Astrocyte (in vitro differentiated cells and primary cell): ENCODE measurements at regions not wholly inside any gene's neighbourhood (a gene's known extent, or its start where the extent isn't known, plus 50 kb on each side); places are given as distances from the start of the nearest gene placed in this dataset.
A peak's percentile ranks its signal among the peaks of the same experiment; 100 is the strongest.

ENCODE experiments used
- DNase-seq: peaks from one replicate; pipeline ENCODE4 v3.0.0-alpha.2; 2010; ENCODE audit warnings: low read depth
- FAIRE-seq: peaks from 2 replicates; lab custom pipeline; 2011; peaks lifted over from hg19 to GRCh38; lab: Jason Lieb, UNC
- H2AFZ ChIP-seq: 2 replicates; pipeline ENCODE4 v1.6.0; 2012; ENCODE audit warnings: low read depth, low read length, inconsistent platforms
- H3K27ac ChIP-seq: 2 replicates; pipeline ENCODE4 v1.5.1; 2011; ENCODE audit warnings: low read depth, low read length, inconsistent platforms
- H3K27me3 ChIP-seq: 2 replicates; pipeline ENCODE4 v1.6.0; 2011; ENCODE audit warnings: low read length, inconsistent platforms; ENCODE audit not compliant: insufficient read depth
- H3K36me3 ChIP-seq: 2 replicates; pipeline ENCODE4 v1.5.1; 2011; ENCODE audit warnings: low read length, inconsistent platforms; ENCODE audit not compliant: insufficient read depth
- H3K4me1 ChIP-seq: 2 replicates; pipeline ENCODE4 v1.5.1; 2011; ENCODE audit warnings: low read length, inconsistent platforms; ENCODE audit not compliant: insufficient read depth
- H3K4me2 ChIP-seq: 2 replicates; pipeline ENCODE4 v1.6.0; 2012; ENCODE audit warnings: low read length, inconsistent platforms
- H3K4me3 ChIP-seq: 2 replicates; pipeline ENCODE4 v1.5.1; 2011; ENCODE audit warnings: low read depth, mild to moderate bottlenecking, low read length, inconsistent platforms; ENCODE audit not compliant: insufficient read depth
- H3K79me2 ChIP-seq: 2 replicates; pipeline ENCODE4 v1.6.0; 2012; ENCODE audit warnings: mild to moderate bottlenecking, low read length, inconsistent platforms; ENCODE audit not compliant: insufficient read depth
- H3K9ac ChIP-seq: 2 replicates; pipeline ENCODE4 v1.6.0; 2012; ENCODE audit warnings: mild to moderate bottlenecking, low read length, inconsistent platforms
- H3K9me3 ChIP-seq: 2 replicates; pipeline ENCODE4 v1.5.1; 2012; ENCODE audit warnings: low read depth, mild to moderate bottlenecking, low read length, inconsistent platforms; ENCODE audit not compliant: insufficient read depth
- H4K20me1 ChIP-seq: 2 replicates; pipeline ENCODE4 v1.6.0; 2012; ENCODE audit warnings: low read length, inconsistent platforms; ENCODE audit not compliant: insufficient read depth
- H3K27ac Mint-ChIP-seq: one replicate; pipeline ENCODE4 v1.8.0; 2021; ENCODE audit warnings: mild to moderate bottlenecking, mixed read lengths; ENCODE audit not compliant: unreplicated experiment
- H3K27me3 Mint-ChIP-seq: one replicate; pipeline ENCODE4 v1.8.0; 2021; ENCODE audit warnings: low read depth, mixed read lengths; ENCODE audit not compliant: unreplicated experiment
- H3K36me3 Mint-ChIP-seq: one replicate; pipeline ENCODE4 v1.8.0; 2021; ENCODE audit warnings: low read depth, mixed read lengths; ENCODE audit not compliant: unreplicated experiment
- H3K4me1 Mint-ChIP-seq: one replicate; pipeline ENCODE4 v1.8.0; 2021; ENCODE audit warnings: low read depth, mixed read lengths; ENCODE audit not compliant: unreplicated experiment
- H3K4me3 Mint-ChIP-seq: one replicate; pipeline ENCODE4 v1.8.0; 2021; ENCODE audit warnings: mild to moderate bottlenecking, moderate library complexity, mixed read lengths; ENCODE audit not compliant: unreplicated experiment
- H3K9me3 Mint-ChIP-seq: one replicate; pipeline ENCODE4 v1.8.0; 2021; ENCODE audit warnings: mild to moderate bottlenecking, mixed read lengths; ENCODE audit not compliant: unreplicated experiment
- CTCF ChIP-seq: IDR thresholded peaks from 2 replicates; pipeline ENCODE4 v1.5.1; 2011; ENCODE audit warnings: low read depth, mild to moderate bottlenecking, inconsistent platforms, low read length, moderate library complexity; ENCODE audit not compliant: insufficient read depth
- EZH2 ChIP-seq: IDR thresholded peaks from 2 replicates; pipeline ENCODE4 v1.6.1; 2012; ENCODE audit warnings: mild to moderate bottlenecking, low read length, inconsistent platforms; ENCODE audit not compliant: insufficient read depth

DNA sequence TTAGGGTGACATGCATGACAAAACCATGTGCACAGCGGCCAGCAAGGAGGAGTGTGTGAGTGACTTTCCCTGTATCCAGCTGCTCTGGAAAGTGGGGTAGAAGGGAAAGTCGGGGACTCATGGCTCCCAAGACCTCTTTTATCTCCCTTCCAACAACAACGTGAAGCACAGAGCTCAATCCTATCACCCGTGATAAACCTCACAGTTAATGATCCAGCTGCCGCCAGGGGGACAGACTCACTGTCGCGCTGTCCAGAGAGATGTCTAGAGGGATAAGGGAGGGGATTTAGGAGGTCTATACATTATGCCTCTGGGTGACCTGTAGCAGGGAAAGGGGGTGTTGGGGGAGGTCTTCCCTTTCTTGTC is 84.0 kb upstream of the SMNDC1 start:
- no peak overlapping the region for H3K4me3 Mint-ChIP-seq

DNA sequence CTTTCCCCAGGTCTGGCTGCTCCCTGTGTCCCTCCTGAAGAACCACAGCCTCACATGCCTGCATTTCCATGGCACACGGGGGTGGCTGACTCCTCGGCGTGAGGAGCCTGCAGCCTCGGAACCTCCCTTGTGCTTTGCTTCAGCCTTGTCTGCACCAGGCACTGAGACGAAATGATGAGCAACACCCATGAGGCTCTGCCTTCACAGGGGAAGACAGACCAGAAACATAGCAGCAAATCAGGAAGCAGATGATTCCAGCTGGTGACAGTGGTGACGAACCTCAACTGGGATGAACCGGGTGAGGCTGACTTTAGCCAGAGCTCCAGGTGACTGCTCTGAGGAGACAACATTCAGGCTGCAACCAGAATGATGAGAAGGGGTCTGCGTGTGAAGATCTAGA is 84.5 kb upstream of the SMNDC1 start:
- Histone ChIP-seq H3K4me3 (no peak overlapping the region), H3K79me2 (no peaks in the 10 kb centered on the region), H3K36me3 (no peaks in the 10 kb centered on the region), H3K27me3 (no peaks in the 10 kb centered on the region), H4K20me1 (no peaks in the 10 kb centered on the region), H3K9ac (no peak overlapping the region), H3K27ac (no peak overlapping the region), H3K4me1 (peaks cover 2% of the 10 kb centered on the region), H2AFZ (no peak overlapping the region), H3K9me3 (no peaks in the 10 kb centered on the region), H3K4me2 (no peak overlapping the region)
- H3K4me3 Mint-ChIP-seq, result no peak overlapping the region
- DNase-seq (no peak), FAIRE-seq (no peak)
- H3K27ac Mint-ChIP-seq, result no peak overlapping the region
- H3K27me3 Mint-ChIP-seq, result peaks cover 17% of the 10 kb centered on the region
- no peaks in the 10 kb centered on the region for H3K9me3 Mint-ChIP-seq
- no peak for TF ChIP-seq EZH2
- peaks cover 13% of the 10 kb centered on the region for H3K4me1 Mint-ChIP-seq
- peaks cover 5% of the 10 kb centered on the region for H3K36me3 Mint-ChIP-seq

More for the DNA sequence above, 84.0 kb upstream of the SMNDC1 start:
- Histone ChIP-seq H3K27ac (no peak overlapping the region), H3K79me2 (no peaks in the 10 kb centered on the region), H3K9ac (no peak overlapping the region), H3K4me1 (peaks cover 2% of the 10 kb centered on the region), H3K4me3 (no peak overlapping the region), H2AFZ (no peak overlapping the region), H4K20me1 (no peaks in the 10 kb centered on the region), H3K27me3 (no peaks in the 10 kb centered on the region), H3K4me2 (no peak overlapping the region), H3K36me3 (no peaks in the 10 kb centered on the region), H3K9me3 (no peaks in the 10 kb centered on the region)
- no peaks in the 10 kb centered on the region for H3K9me3 Mint-ChIP-seq
- FAIRE-seq (no peak), DNase-seq (no peak)
- peaks cover 16% of the 10 kb centered on the region for H3K27me3 Mint-ChIP-seq
- H3K27ac Mint-ChIP-seq, result peak overlapping the region; percentile 24
- H3K4me1 Mint-ChIP-seq, result peaks cover 8% of the 10 kb centered on the region
- peaks cover 4% of the 10 kb centered on the region for H3K36me3 Mint-ChIP-seq
- no peak for TF ChIP-seq CTCF
- TF ChIP-seq EZH2, result no peak

- Mint-ChIP-seq H3K36me3 (peaks cover 5% of the 10 kb centered on the region), H3K4me1 (peaks cover 16% of the 10 kb centered on the region), H3K9me3 (no peaks in the 10 kb centered on the region), H3K4me3 (no peak overlapping the region), H3K27me3 (peaks cover 20% of the 10 kb centered on the region), H3K27ac (no peak overlapping the region)
- FAIRE-seq (no peak), DNase-seq (no peak)
- Histone ChIP-seq H3K4me3 (no peak overlapping the region), H3K4me1 (peaks cover 13% of the 10 kb centered on the region), H3K4me2 (no peak overlapping the region), H4K20me1 (no peaks in the 10 kb centered on the region), H3K79me2 (no peaks in the 10 kb centered on the region), H2AFZ (no peak overlapping the region), H3K27me3 (no peaks in the 10 kb centered on the region), H3K36me3 (no peaks in the 10 kb centered on the region), H3K9ac (no peak overlapping the region), H3K27ac (no peak overlapping the region), H3K9me3 (no peaks in the 10 kb centered on the region)
- TF ChIP-seq EZH2 (no peak), CTCF (no peak)
Observed at GRCh38 chr10:110391541-110391940, 86.8 kb upstream of the SMNDC1 start.
